Endothelial cell of umbilical vein (primary cell): ENCODE measurements at regions not wholly inside any gene's neighbourhood (a gene's known extent, or its start where the extent isn't known, plus 50 kb on each side); places are given as distances from the start of the nearest gene placed in this dataset.

ENCODE experiments used
- BruUV-seq: library from RNA; stranded (reverse); fragments of 400-500 nt; replicated peaks from 2 replicates; lab custom pipeline; 2021; lab: Mats Ljungman, UMichigan
- CTCF ChIA-PET: fragments of 300-600, 350-600 bp; sonication (Branson Sonifier 250); formaldehyde crosslinking; loops from one replicate; lab custom pipeline; 2021; ENCODE audit warnings: antibody characterized with exemption, inconsistent platforms; lab: Charles Lee
- POLR2A ChIA-PET: fragments of 300-600, 350-600 bp; sonication (Branson Sonifier 250); formaldehyde crosslinking; loops from one replicate; lab custom pipeline; 2021; ENCODE audit warnings: antibody characterized with exemption, inconsistent platforms; lab: Charles Lee
- DNase-seq: peaks from one replicate; pipeline ENCODE4 v3.0.0-alpha.2; 2011; ENCODE audit warnings: low read depth, low spot score
- FAIRE-seq: peaks from 2 replicates; lab custom pipeline; 2011; peaks lifted over from hg19 to GRCh38; lab: Jason Lieb, UNC
- H2AFZ ChIP-seq: 2 replicates; pipeline ENCODE4 v1.6.0; 2012; ENCODE audit warnings: low read depth, low read length, control low read depth, inconsistent platforms
- H3K27ac ChIP-seq: 2 replicates; pipeline ENCODE4 v1.5.1; 2011; ENCODE audit warnings: low read depth, mild to moderate bottlenecking, control low read depth, low read length, moderate library complexity; ENCODE audit not compliant: insufficient read depth
- H3K27me3 ChIP-seq, 2 experiments: 2 replicates each; pipeline versions ENCODE4 v1.6.0 to v1.6.1; 2011; ENCODE audit warnings: low read length in 2 of 2, mixed read lengths in 1 of 2; ENCODE audit not compliant: control insufficient read depth in 2 of 2, insufficient read depth in 2 of 2
- H3K36me3 ChIP-seq, 2 experiments: 2 replicates in 1 of 2; 3 replicates in 1 of 2; pipeline ENCODE4 v1.5.1; 2011; ENCODE audit warnings: low read length in 2 of 2, mild to moderate bottlenecking in 1 of 2, moderate library complexity in 1 of 2; ENCODE audit not compliant: control insufficient read depth in 2 of 2, insufficient read depth in 2 of 2; ENCODE audit errors: extremely low read depth in 1 of 2
- H3K4me1 ChIP-seq: 3 replicates; pipeline ENCODE4 v1.5.1; 2011; ENCODE audit warnings: mild to moderate bottlenecking, low read length; ENCODE audit not compliant: control insufficient read depth, insufficient read depth; ENCODE audit errors: extremely low read depth
- H3K4me2 ChIP-seq: 2 replicates; pipeline ENCODE4 v1.6.1; 2011; ENCODE audit warnings: low read length, control low read depth, mixed read lengths; ENCODE audit not compliant: insufficient read depth
- H3K4me3 ChIP-seq, 3 experiments: fragments of 200-600 bp in 1 of 3; sonication (generic), shearing (Covaris generic) in 1 of 3; replicated peaks in 1 of 3; 2 replicates each; pipeline ENCODE4 v1.5.1; 2011 to 2016; ENCODE audit warnings: control low read depth in 3 of 3, low read length in 3 of 3, mild to moderate bottlenecking in 2 of 3, inconsistent platforms in 1 of 3, low read depth in 1 of 3, moderate library complexity in 1 of 3; ENCODE audit not compliant: insufficient read depth in 1 of 3
- H3K79me2 ChIP-seq: 2 replicates; pipeline ENCODE4 v1.6.0; 2012; ENCODE audit warnings: low read length, inconsistent platforms; ENCODE audit not compliant: control insufficient read depth, insufficient read depth
- H3K9ac ChIP-seq: replicated peaks from 2 replicates; pipeline ENCODE3; 2011; ENCODE audit warnings: low read length, control low read depth; ENCODE audit not compliant: insufficient read depth; ENCODE audit errors: extremely low read depth
- H3K9me1 ChIP-seq: replicated peaks from 3 replicates; pipeline ENCODE4 v1.6.0; 2011; ENCODE audit warnings: mild to moderate bottlenecking, low read length; ENCODE audit not compliant: control insufficient read depth, insufficient read depth; ENCODE audit errors: extremely low read depth
- H3K9me3 ChIP-seq: replicated peaks from 2 replicates; pipeline ENCODE4 v1.5.1; 2012; ENCODE audit warnings: low read length, inconsistent platforms; ENCODE audit not compliant: control insufficient read depth, insufficient read depth
- H4K20me1 ChIP-seq: replicated peaks from 2 replicates; pipeline ENCODE3; 2011; ENCODE audit warnings: mild to moderate bottlenecking, low read length; ENCODE audit not compliant: control insufficient read depth, insufficient read depth; ENCODE audit errors: extremely low read depth
- EZH2 ChIP-seq: IDR thresholded peaks from 2 replicates; pipeline ENCODE4 v1.6.1; 2012; ENCODE audit warnings: borderline replicate concordance, low read depth, mild to moderate bottlenecking, moderate library complexity, low read length, inconsistent platforms; ENCODE audit not compliant: severe bottlenecking
- FOS ChIP-seq: IDR thresholded peaks from 2 replicates; pipeline ENCODE4 v1.6.1; 2011; ENCODE audit warnings: mild to moderate bottlenecking, low read length, moderate library complexity, borderline replicate concordance; ENCODE audit not compliant: insufficient read depth
- GATA2 ChIP-seq: IDR thresholded peaks from 2 replicates; pipeline ENCODE4 v1.7.0; 2011; ENCODE audit warnings: low read depth, mild to moderate bottlenecking, moderate library complexity, mixed read lengths, low read length; ENCODE audit not compliant: insufficient read length, insufficient read depth
- JUN ChIP-seq: IDR thresholded peaks from 2 replicates; pipeline ENCODE4 v1.6.1; 2011; ENCODE audit warnings: borderline replicate concordance, low read depth; ENCODE audit not compliant: insufficient read length, insufficient read depth
- MYC ChIP-seq: IDR thresholded peaks from one replicate; pipeline ENCODE4 v1.6.1; 2011; ENCODE audit warnings: mild to moderate bottlenecking, low read depth, low read length
- POLR2A ChIP-seq: IDR thresholded peaks from 2 replicates; pipeline ENCODE4 v1.6.1; 2012; ENCODE audit warnings: low read depth, mild to moderate bottlenecking, control low read depth, low read length
- POLR2AphosphoS5 ChIP-seq: IDR thresholded peaks from 2 replicates; pipeline ENCODE4 v1.6.1; 2012; ENCODE audit warnings: low read depth, mild to moderate bottlenecking, control low read depth, low read length, moderate library complexity; ENCODE audit not compliant: insufficient read depth
- dilution Hi-C: fragments of 300-500 bp; cut with MboI; formaldehyde crosslinking; loops from one replicate; pipeline ENCODE4 v1.15.0; 2019; ENCODE audit warnings: low sequenced_read_pairs; ENCODE audit not compliant: extremely low pct_ligation_motif_present
- intact Hi-C: fragments of 100-400 bp; cut with micrococcal nuclease; formaldehyde crosslinking; loops from one replicate; pipeline ENCODE4 v1.10.0; 2022
- TF ChIP-seq, protein P1 (sequence below): IDR thresholded peaks from 2 replicates; pipeline ENCODE4 v1.6.1; 2011; ENCODE audit not compliant: insufficient read depth, insufficient read length
- TF ChIP-seq, protein P2 (sequence below), 2 donors: IDR thresholded peaks; 1 replicate in 1 of 2; 2 replicates in 1 of 2; pipeline ENCODE4 v1.5.1; 2011; ENCODE audit warnings: low read length in 2 of 2, mild to moderate bottlenecking in 2 of 2, moderate library complexity in 2 of 2, control low read depth in 1 of 2, inconsistent platforms in 1 of 2, low read depth in 1 of 2; ENCODE audit not compliant: insufficient read depth in 1 of 2; ENCODE audit errors: extremely low read depth in 1 of 2

DNA sequence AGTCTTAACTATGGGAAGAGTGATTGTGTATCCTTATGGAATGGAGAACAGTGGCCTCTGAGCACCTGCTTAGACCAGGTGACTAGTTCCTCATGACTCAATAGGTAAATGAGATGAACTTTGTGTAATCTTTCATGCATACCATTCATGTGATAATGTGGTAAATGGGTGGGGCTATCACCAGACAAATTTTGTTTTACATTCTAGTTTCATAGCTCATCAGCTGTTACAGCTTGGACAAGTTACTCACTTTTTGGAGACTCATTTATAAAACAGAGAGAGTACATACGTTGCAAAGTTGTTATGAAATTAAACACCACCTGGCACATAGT, 103.7 kb upstream of the TGFBR2 start:
- FAIRE-seq, result no peak
- DNase-seq, result no peak
- Histone ChIP-seq H3K4me2 (no peak overlapping the region), H3K4me1 (no peaks in the 10 kb centered on the region), H3K9me3 (no peaks in the 10 kb centered on the region), H2AFZ (no peak overlapping the region), H3K27ac (no peak overlapping the region), H3K4me3 (no peak overlapping the region), H3K9me1 (no peaks in the 10 kb centered on the region), H3K79me2 (no peaks in the 10 kb centered on the region), H3K9ac (no peak overlapping the region), H4K20me1 (no peaks in the 10 kb centered on the region), H3K27me3 (no peaks in the 10 kb centered on the region), H3K36me3 (no peaks in the 10 kb centered on the region)
- dilution Hi-C loops, result no loop called here
- TF ChIP-seq POLR2A (no peak), GATA2 (no peak), MYC (no peak), FOS (no peak), POLR2AphosphoS5 (no peak), JUN (no peak)
- TF ChIP-seq, protein P1, sequence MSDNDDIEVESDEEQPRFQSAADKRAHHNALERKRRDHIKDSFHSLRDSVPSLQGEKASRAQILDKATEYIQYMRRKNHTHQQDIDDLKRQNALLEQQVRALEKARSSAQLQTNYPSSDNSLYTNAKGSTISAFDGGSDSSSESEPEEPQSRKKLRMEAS, result no peak
- CTCF ChIA-PET, result no interaction called here
- no TSS peak for BruUV-seq
- POLR2A ChIA-PET, result no interaction called here
- intact Hi-C loops, result no loop called here

DNA sequence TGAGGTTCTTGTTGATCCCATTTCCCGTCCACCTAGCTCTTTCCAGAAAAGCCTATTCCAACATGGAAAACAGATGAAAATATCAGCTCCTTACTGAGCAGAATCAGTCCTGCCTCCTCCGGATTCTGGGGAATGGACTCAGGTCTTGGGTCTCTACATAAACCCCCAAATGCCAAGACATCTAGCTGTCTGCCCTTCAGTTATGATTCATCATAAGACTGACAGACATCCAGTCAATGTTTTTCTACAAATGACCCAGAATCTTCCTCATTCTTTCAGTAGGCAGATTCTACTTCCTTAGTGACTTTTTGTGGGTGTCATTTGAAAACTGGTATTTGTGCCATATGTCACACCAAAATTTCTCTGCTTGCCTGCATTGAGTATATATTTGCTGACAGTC, 103.0 kb upstream of the TGFBR2 start:
- Histone ChIP-seq H2AFZ (no peak overlapping the region), H3K9me1 (no peaks in the 10 kb centered on the region), H3K79me2 (no peaks in the 10 kb centered on the region), H3K9ac (no peak overlapping the region), H3K4me3 (no peak overlapping the region), H4K20me1 (no peaks in the 10 kb centered on the region), H3K4me1 (no peaks in the 10 kb centered on the region), H3K4me2 (no peak overlapping the region), H3K9me3 (no peaks in the 10 kb centered on the region), H3K36me3 (no peaks in the 10 kb centered on the region), H3K27me3 (no peaks in the 10 kb centered on the region), H3K27ac (no peak overlapping the region)
- no peak for FAIRE-seq
- intact Hi-C loops, result no loop called here
- BruUV-seq, result no TSS peak
- dilution Hi-C loops, result no loop called here
- TF ChIP-seq GATA2 (no peak), EZH2 (no peak), MYC (no peak), POLR2AphosphoS5 (no peak), JUN (no peak), POLR2A (no peak), FOS (no peak)
- TF ChIP-seq, protein P1, result no peak
- TF ChIP-seq, protein P2, sequence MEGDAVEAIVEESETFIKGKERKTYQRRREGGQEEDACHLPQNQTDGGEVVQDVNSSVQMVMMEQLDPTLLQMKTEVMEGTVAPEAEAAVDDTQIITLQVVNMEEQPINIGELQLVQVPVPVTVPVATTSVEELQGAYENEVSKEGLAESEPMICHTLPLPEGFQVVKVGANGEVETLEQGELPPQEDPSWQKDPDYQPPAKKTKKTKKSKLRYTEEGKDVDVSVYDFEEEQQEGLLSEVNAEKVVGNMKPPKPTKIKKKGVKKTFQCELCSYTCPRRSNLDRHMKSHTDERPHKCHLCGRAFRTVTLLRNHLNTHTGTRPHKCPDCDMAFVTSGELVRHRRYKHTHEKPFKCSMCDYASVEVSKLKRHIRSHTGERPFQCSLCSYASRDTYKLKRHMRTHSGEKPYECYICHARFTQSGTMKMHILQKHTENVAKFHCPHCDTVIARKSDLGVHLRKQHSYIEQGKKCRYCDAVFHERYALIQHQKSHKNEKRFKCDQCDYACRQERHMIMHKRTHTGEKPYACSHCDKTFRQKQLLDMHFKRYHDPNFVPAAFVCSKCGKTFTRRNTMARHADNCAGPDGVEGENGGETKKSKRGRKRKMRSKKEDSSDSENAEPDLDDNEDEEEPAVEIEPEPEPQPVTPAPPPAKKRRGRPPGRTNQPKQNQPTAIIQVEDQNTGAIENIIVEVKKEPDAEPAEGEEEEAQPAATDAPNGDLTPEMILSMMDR (IDR thresholded peaks at IDR 0.05; ENCODE audit: extremely low read depth in 1 of 2, insufficient read depth in 1 of 2, low read depth in 1 of 2, low read length in 2 of 2), result no peak
- CTCF ChIA-PET, result interaction anchor here (1.5 kb wide), 1 partner anchor 304 kb away, joined by 3 read pairs; no protein-coding TSS in a partner anchor
- no peak for DNase-seq
- POLR2A ChIA-PET, result no interaction called here
